Endothelial cell of umbilical vein (primary cell): ENCODE measurements at regions not wholly inside any gene's neighbourhood (a gene's known extent, or its start where the extent isn't known, plus 50 kb on each side); places are given as distances from the start of the nearest gene placed in this dataset.

Experiments used
- BruUV-seq: library from RNA; stranded (reverse); fragments of 400-500 nt; replicated peaks from 2 replicates; lab custom pipeline; 2021; lab: Mats Ljungman, UMichigan
- CTCF ChIA-PET: fragments of 300-600, 350-600 bp; sonication (Branson Sonifier 250); formaldehyde crosslinking; loops from one replicate; lab custom pipeline; 2021; ENCODE audit warnings: antibody characterized with exemption, inconsistent platforms; lab: Charles Lee
- POLR2A ChIA-PET: fragments of 300-600, 350-600 bp; sonication (Branson Sonifier 250); formaldehyde crosslinking; loops from one replicate; lab custom pipeline; 2021; ENCODE audit warnings: antibody characterized with exemption, inconsistent platforms; lab: Charles Lee
- DNase-seq: peaks from one replicate; pipeline ENCODE4 v3.0.0-alpha.2; 2011; ENCODE audit warnings: low read depth, low spot score
- FAIRE-seq: peaks from 2 replicates; lab custom pipeline; 2011; peaks lifted over from hg19 to GRCh38; lab: Jason Lieb, UNC
- H2AFZ ChIP-seq: 2 replicates; pipeline ENCODE4 v1.6.0; 2012; ENCODE audit warnings: low read depth, low read length, control low read depth, inconsistent platforms
- H3K27ac ChIP-seq: 2 replicates; pipeline ENCODE4 v1.5.1; 2011; ENCODE audit warnings: low read depth, mild to moderate bottlenecking, control low read depth, low read length, moderate library complexity; ENCODE audit not compliant: insufficient read depth
- H3K27me3 ChIP-seq, 2 experiments: 2 replicates each; pipeline versions ENCODE4 v1.6.0 to v1.6.1; 2011; ENCODE audit warnings: low read length in 2 of 2, mixed read lengths in 1 of 2; ENCODE audit not compliant: control insufficient read depth in 2 of 2, insufficient read depth in 2 of 2
- H3K36me3 ChIP-seq, 2 experiments: 2 replicates in 1 of 2; 3 replicates in 1 of 2; pipeline ENCODE4 v1.5.1; 2011; ENCODE audit warnings: low read length in 2 of 2, mild to moderate bottlenecking in 1 of 2, moderate library complexity in 1 of 2; ENCODE audit not compliant: control insufficient read depth in 2 of 2, insufficient read depth in 2 of 2; ENCODE audit errors: extremely low read depth in 1 of 2
- H3K4me1 ChIP-seq: 3 replicates; pipeline ENCODE4 v1.5.1; 2011; ENCODE audit warnings: mild to moderate bottlenecking, low read length; ENCODE audit not compliant: control insufficient read depth, insufficient read depth; ENCODE audit errors: extremely low read depth
- H3K4me2 ChIP-seq: 2 replicates; pipeline ENCODE4 v1.6.1; 2011; ENCODE audit warnings: low read length, control low read depth, mixed read lengths; ENCODE audit not compliant: insufficient read depth
- H3K4me3 ChIP-seq, 3 experiments: fragments of 200-600 bp in 1 of 3; sonication (generic), shearing (Covaris generic) in 1 of 3; replicated peaks in 1 of 3; 2 replicates each; pipeline ENCODE4 v1.5.1; 2011 to 2016; ENCODE audit warnings: control low read depth in 3 of 3, low read length in 3 of 3, mild to moderate bottlenecking in 2 of 3, inconsistent platforms in 1 of 3, low read depth in 1 of 3, moderate library complexity in 1 of 3; ENCODE audit not compliant: insufficient read depth in 1 of 3
- H3K79me2 ChIP-seq: 2 replicates; pipeline ENCODE4 v1.6.0; 2012; ENCODE audit warnings: low read length, inconsistent platforms; ENCODE audit not compliant: control insufficient read depth, insufficient read depth
- H3K9ac ChIP-seq: replicated peaks from 2 replicates; pipeline ENCODE3; 2011; ENCODE audit warnings: low read length, control low read depth; ENCODE audit not compliant: insufficient read depth; ENCODE audit errors: extremely low read depth
- H3K9me1 ChIP-seq: replicated peaks from 3 replicates; pipeline ENCODE4 v1.6.0; 2011; ENCODE audit warnings: mild to moderate bottlenecking, low read length; ENCODE audit not compliant: control insufficient read depth, insufficient read depth; ENCODE audit errors: extremely low read depth
- H3K9me3 ChIP-seq: replicated peaks from 2 replicates; pipeline ENCODE4 v1.5.1; 2012; ENCODE audit warnings: low read length, inconsistent platforms; ENCODE audit not compliant: control insufficient read depth, insufficient read depth
- H4K20me1 ChIP-seq: replicated peaks from 2 replicates; pipeline ENCODE3; 2011; ENCODE audit warnings: mild to moderate bottlenecking, low read length; ENCODE audit not compliant: control insufficient read depth, insufficient read depth; ENCODE audit errors: extremely low read depth
- CTCF ChIP-seq, 2 donors: IDR thresholded peaks; 1 replicate in 1 of 2; 2 replicates in 1 of 2; pipeline ENCODE4 v1.5.1; 2011; ENCODE audit warnings: low read length in 2 of 2, mild to moderate bottlenecking in 2 of 2, moderate library complexity in 2 of 2, control low read depth in 1 of 2, inconsistent platforms in 1 of 2, low read depth in 1 of 2; ENCODE audit not compliant: insufficient read depth in 1 of 2; ENCODE audit errors: extremely low read depth in 1 of 2
- EZH2 ChIP-seq: IDR thresholded peaks from 2 replicates; pipeline ENCODE4 v1.6.1; 2012; ENCODE audit warnings: borderline replicate concordance, low read depth, mild to moderate bottlenecking, moderate library complexity, low read length, inconsistent platforms; ENCODE audit not compliant: severe bottlenecking
- FOS ChIP-seq: IDR thresholded peaks from 2 replicates; pipeline ENCODE4 v1.6.1; 2011; ENCODE audit warnings: mild to moderate bottlenecking, low read length, moderate library complexity, borderline replicate concordance; ENCODE audit not compliant: insufficient read depth
- GATA2 ChIP-seq: IDR thresholded peaks from 2 replicates; pipeline ENCODE4 v1.7.0; 2011; ENCODE audit warnings: low read depth, mild to moderate bottlenecking, moderate library complexity, mixed read lengths, low read length; ENCODE audit not compliant: insufficient read length, insufficient read depth
- JUN ChIP-seq: IDR thresholded peaks from 2 replicates; pipeline ENCODE4 v1.6.1; 2011; ENCODE audit warnings: borderline replicate concordance, low read depth; ENCODE audit not compliant: insufficient read length, insufficient read depth
- MAX ChIP-seq: IDR thresholded peaks from 2 replicates; pipeline ENCODE4 v1.6.1; 2011; ENCODE audit not compliant: insufficient read depth, insufficient read length
- MYC ChIP-seq: IDR thresholded peaks from one replicate; pipeline ENCODE4 v1.6.1; 2011; ENCODE audit warnings: mild to moderate bottlenecking, low read depth, low read length
- POLR2A ChIP-seq: IDR thresholded peaks from 2 replicates; pipeline ENCODE4 v1.6.1; 2012; ENCODE audit warnings: low read depth, mild to moderate bottlenecking, control low read depth, low read length
- POLR2AphosphoS5 ChIP-seq: IDR thresholded peaks from 2 replicates; pipeline ENCODE4 v1.6.1; 2012; ENCODE audit warnings: low read depth, mild to moderate bottlenecking, control low read depth, low read length, moderate library complexity; ENCODE audit not compliant: insufficient read depth
- dilution Hi-C: fragments of 300-500 bp; cut with MboI; formaldehyde crosslinking; loops from one replicate; pipeline ENCODE4 v1.15.0; 2019; ENCODE audit warnings: low sequenced_read_pairs; ENCODE audit not compliant: extremely low pct_ligation_motif_present
- intact Hi-C: fragments of 100-400 bp; cut with micrococcal nuclease; formaldehyde crosslinking; loops from one replicate; pipeline ENCODE4 v1.10.0; 2022

GRCh38 chr2:163066085-163066484 lies 227.5 kb upstream of the KCNH7 start:
- Histone ChIP-seq H4K20me1 (no peaks in the 10 kb centered on the region), H3K36me3 (no peaks in the 10 kb centered on the region), H2AFZ (no peak overlapping the region), H3K4me2 (no peak overlapping the region), H3K4me1 (no peaks in the 10 kb centered on the region), H3K27ac (no peak overlapping the region), H3K79me2 (no peaks in the 10 kb centered on the region), H3K27me3 (no peaks in the 10 kb centered on the region), H3K9me1 (no peaks in the 10 kb centered on the region), H3K9me3 (no peaks in the 10 kb centered on the region), H3K4me3 (no peak overlapping the region), H3K9ac (no peak overlapping the region)
- intact Hi-C loops (no loop called here), dilution Hi-C loops (no loop called here)
- no peak for FAIRE-seq
- DNase-seq: no peak
- CTCF ChIA-PET: no interaction called here
- TF ChIP-seq POLR2A (no peak), JUN (no peak), EZH2 (no peak), MYC (no peak), CTCF (IDR thresholded peaks at IDR 0.05; ENCODE audit: extremely low read depth in 1 of 2, insufficient read depth in 1 of 2, low read depth in 1 of 2, low read length in 2 of 2) (no peak), FOS (no peak), POLR2AphosphoS5 (no peak), MAX (no peak), GATA2 (no peak)
- POLR2A ChIA-PET: no interaction called here
- no TSS peak for BruUV-seq
